ENCODE measurements at regions not wholly inside any gene's neighbourhood (a gene's known extent, or its start where the extent isn't known, plus 50 kb on each side); places are given as distances from the start of the nearest gene placed in this dataset.

DNA sequence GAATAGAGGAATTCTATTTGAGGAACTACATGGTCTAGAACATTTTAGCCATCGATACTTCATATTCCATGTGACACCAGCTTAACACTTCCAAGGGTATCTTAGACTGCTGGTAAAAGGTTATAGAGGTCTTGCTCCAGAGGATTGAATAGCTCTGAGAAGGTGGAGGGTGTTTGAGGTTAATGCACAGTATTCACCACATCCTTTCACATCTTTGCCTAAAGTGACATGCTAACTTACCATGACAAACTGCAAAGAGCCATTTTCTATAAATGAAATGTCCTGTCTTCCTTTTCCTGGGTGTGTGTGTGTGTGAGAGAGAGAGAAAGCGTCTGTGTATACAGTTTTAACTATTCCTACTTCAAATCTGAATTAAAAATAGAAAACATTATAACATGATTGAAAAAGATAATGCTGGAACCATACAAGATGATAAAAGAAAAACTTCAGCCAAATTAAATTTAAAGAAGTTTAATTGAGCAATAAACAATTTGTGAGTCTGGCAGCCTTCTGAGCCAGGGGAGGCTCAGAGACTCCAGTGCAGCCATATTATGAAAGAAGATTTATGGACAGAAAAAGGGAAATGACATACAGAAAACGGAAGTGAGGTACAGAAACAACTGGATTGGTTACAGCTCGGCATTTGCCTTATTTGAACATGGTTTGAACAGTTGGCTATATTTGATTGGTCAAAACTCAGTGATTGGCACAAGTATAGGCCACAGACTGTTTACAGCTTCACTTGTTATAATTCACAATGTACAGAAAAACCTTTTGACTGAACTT lies 320.9 kb upstream of the CCDC179 start:
- ChIA-PET CTCF (interaction anchor here (0.8 kb wide), 1 partner anchor 875 kb away, joined by 7 read pairs; no protein-coding TSS in a partner anchor), POLR2A (ENCODE audit: low non-redundant PET) (no interaction called here)
- no peak for DNase-seq (ENCODE audit: low spot score)
- TF ChIP-seq, protein P1, sequence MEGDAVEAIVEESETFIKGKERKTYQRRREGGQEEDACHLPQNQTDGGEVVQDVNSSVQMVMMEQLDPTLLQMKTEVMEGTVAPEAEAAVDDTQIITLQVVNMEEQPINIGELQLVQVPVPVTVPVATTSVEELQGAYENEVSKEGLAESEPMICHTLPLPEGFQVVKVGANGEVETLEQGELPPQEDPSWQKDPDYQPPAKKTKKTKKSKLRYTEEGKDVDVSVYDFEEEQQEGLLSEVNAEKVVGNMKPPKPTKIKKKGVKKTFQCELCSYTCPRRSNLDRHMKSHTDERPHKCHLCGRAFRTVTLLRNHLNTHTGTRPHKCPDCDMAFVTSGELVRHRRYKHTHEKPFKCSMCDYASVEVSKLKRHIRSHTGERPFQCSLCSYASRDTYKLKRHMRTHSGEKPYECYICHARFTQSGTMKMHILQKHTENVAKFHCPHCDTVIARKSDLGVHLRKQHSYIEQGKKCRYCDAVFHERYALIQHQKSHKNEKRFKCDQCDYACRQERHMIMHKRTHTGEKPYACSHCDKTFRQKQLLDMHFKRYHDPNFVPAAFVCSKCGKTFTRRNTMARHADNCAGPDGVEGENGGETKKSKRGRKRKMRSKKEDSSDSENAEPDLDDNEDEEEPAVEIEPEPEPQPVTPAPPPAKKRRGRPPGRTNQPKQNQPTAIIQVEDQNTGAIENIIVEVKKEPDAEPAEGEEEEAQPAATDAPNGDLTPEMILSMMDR (conservative IDR thresholded peaks at IDR 0.05; ENCODE audit: low read depth), result no peak
- H3K27ac ChIP-seq, result no peak overlapping the region

DNA sequence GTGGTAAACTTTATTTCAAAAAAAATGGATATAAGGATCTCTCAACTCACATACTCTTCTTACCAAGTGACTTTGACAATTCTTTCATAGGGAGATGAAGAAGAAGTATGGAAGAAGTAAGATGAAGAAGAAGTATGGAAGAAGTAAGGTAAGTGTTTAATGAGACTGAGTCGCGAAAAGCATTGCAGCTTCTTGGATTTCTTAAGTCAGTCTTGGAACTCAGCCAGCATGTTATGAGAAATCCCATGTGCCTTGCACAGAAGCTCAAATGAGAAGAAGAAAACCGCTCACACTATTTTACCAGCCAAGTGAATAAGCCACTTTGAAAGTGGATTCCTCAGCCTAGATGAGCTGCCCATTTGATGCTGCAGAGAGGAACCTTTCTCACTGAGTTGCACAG lies 332.0 kb upstream of the CCDC179 start:
- TF ChIP-seq, protein P1 (conservative IDR thresholded peaks at IDR 0.05; ENCODE audit: low read depth), result no peak
- ChIA-PET POLR2A (ENCODE audit: low non-redundant PET) (no interaction called here), CTCF (no interaction called here)
- no peak for DNase-seq (ENCODE audit: low spot score)
- H3K27ac ChIP-seq, result no peak overlapping the region

GRCh38 chr11:23201936-23202522 lies 341.8 kb upstream of the CCDC179 start:
- TF ChIP-seq, protein P1 (conservative IDR thresholded peaks at IDR 0.05; ENCODE audit: low read depth), result no peak

GRCh38 chr11:23202611-23203010 lies 342.3 kb upstream of the CCDC179 start:
- ChIA-PET POLR2A (ENCODE audit: low non-redundant PET) (no interaction called here), CTCF (interaction anchor here (0.6 kb wide), 1 partner anchor 41 kb away, joined by 3 read pairs; no protein-coding TSS in a partner anchor)
- no peak for DNase-seq (ENCODE audit: low spot score)
- TF ChIP-seq, protein P1 (conservative IDR thresholded peaks at IDR 0.05; ENCODE audit: low read depth), result no peak
- no peak overlapping the region for H3K27ac ChIP-seq

More at GRCh38 chr11:23201936-23202522, 341.8 kb upstream of the CCDC179 start:
- no peak overlapping the region for H3K27ac ChIP-seq
- ChIA-PET CTCF (no interaction called here), POLR2A (ENCODE audit: low non-redundant PET) (no interaction called here)
- DNase-seq (ENCODE audit: low spot score), result no peak

DNA sequence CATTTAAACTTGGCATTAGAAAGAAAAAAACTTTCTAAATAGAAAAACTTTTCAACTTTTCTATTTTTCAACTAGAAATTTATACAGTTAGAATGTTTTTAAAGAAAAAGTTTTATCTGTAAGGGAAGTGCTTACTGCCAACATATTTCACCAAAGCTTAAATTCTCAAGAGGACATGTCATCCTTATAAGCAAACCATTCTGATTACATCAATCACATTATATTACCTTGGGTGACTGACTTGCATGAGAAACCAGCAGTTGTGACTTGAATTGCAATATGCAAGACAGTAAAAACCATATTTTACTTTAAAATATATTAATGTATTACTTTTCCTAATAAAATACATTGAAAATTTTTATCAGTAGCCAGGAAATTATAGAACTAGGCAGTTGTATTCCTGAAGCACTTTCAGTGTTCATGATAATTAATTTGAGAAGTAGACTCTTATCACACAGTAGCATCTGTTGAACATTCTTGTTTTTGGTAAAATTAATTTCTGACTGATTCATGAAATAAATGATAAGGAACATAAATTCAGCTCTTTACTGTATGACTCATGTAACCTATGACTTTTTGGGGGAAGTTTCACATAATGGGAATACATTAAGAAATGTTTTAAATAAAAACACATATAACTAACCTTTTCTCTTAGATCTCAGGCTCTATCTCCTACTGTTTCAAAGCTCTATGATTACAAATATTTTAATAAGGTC lies 345.0 kb upstream of the CCDC179 start:
- no peak overlapping the region for H3K27ac ChIP-seq
- CTCF ChIA-PET, result no interaction called here
- TF ChIP-seq, protein P1 (conservative IDR thresholded peaks at IDR 0.05; ENCODE audit: low read depth), result no peak
- no peak for DNase-seq (ENCODE audit: low spot score)
- POLR2A ChIA-PET (ENCODE audit: low non-redundant PET), result no interaction called here

- H3K27ac ChIP-seq, result no peak overlapping the region
- TF ChIP-seq, protein P1 (conservative IDR thresholded peaks at IDR 0.05; ENCODE audit: low read depth), result no peak
- peak; percentile 5 for DNase-seq (ENCODE audit: low spot score)
- ChIA-PET POLR2A (ENCODE audit: low non-redundant PET) (no interaction called here), CTCF (no interaction called here)
Measured at GRCh38 chr11:23206741-23207336, 346.6 kb upstream of the CCDC179 start.

Data from RWPE1 (cell line).